HG03460 (cell line): ENCODE measurements at regions not wholly inside any gene's neighbourhood (a gene's known extent, or its start where the extent isn't known, plus 50 kb on each side); places are given as distances from the start of the nearest gene placed in this dataset.

Experiments
- ATAC-seq: cut with Tn5 transposase; IDR thresholded peaks from one replicate; pipeline ENCODE4 v1.9.1; 2021; ENCODE audit not compliant: unreplicated experiment

DNA sequence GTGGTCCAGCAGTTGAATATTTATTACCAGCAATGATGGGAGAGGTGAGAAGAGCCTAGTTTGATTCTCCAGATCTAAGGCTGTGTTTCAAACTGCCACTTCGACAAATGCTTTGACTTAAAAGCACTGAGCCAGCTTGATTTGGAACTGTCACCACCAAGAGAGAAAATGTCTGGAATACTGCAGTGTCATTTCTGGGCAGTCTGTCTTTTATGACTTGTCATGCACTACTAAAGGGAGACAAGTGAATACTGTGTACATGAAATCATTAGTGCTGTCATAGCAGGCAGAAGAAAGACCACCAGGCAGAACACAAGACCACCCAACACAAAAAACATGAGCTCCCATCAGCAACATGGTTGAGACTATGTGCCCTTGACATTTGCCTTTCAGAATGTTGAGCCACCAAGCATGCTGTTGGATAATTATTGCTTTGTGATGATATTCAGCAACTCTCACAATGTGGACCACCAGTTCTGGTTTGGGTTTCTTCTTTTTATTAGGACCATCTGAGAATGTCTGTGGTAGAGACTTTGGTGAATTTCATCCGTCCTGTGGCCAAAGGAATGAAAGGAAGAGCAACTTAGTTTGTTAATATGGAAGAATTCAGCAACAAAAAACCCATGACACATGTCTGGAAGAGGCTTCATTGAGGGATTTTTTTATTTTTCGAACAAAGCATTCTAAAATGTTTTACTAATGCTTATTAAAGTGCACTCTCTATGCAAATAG lies 125.8 kb downstream of the NTMT2 start:
- no peak for ATAC-seq

DNA sequence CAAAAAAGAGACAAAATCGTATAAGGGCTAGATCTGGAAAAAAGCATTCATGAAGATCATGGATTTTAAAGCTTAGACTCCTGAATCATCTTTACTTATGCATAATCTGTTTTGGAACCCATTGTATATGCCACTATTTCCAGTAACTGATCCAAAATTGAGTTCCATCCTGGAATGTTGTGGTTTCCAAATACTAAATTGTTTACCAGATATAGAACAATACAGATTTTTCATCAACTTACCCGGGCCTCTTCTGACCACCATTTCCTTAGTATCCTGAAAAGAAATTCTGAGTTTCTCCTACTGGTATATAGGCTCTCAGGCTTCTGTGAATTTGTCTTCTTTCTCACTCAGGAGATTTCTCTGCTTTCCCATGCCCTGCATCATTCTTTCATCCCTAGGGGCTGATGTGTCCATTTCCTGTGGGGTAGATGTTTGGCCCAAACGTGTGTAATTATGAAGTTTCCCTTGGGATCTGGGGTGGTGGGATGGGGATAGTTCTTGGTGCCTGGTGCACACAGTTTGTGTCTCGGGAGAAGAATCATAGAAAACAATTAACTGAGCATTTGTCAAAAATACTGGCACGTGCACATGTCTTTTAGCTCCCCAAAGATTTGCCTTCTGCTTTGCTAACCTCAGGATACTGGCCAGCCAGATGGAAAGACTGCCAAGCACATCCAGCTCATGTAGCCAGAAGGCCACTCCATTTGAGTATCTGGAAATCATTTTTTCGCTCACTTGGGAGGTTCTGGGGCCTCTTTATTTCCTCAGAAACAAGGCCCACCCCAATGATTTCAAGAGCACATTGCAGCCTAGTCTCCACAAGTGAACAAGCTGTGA lies 127.8 kb downstream of the NTMT2 start:
- ATAC-seq = no peak

DNA sequence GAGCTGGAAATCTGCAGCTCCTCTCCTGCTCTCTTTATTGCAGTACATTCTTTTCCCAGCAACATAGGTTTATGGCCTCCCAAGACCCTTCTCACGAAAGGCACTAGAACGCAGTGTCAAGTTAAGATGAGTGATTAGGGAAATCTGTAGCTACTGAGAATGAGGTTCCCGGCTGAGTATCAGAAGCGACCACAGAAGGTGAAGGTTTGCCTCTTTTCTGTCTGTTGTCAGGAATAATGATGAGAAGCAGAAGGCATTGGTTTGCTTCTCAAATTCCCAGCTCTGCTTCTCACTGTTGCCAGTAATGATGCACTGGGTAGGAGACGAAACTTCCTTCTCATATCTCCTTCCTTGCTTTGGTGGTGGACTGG lies 128.4 kb downstream of the NTMT2 start:
- no peak for ATAC-seq

DNA sequence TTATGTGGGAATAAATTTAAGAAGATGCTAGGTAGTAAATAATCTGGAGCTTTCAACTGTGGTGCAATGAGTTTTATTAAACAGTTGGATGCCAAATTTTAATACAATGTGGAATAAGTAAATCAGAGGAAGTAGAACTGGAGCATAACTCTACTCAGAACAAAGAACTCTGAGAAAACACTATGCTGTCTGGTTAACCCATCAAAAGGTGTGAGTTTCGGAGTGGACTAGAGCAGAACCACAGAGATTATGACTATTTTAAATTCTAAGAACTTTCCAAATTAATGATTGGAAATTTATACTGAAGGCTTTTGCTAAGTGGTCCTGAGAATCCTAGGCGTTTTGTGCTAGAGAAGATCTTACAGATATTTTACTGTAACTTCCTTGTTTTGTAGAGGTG lies 132.2 kb downstream of the NTMT2 start:
- no peak for ATAC-seq

DNA sequence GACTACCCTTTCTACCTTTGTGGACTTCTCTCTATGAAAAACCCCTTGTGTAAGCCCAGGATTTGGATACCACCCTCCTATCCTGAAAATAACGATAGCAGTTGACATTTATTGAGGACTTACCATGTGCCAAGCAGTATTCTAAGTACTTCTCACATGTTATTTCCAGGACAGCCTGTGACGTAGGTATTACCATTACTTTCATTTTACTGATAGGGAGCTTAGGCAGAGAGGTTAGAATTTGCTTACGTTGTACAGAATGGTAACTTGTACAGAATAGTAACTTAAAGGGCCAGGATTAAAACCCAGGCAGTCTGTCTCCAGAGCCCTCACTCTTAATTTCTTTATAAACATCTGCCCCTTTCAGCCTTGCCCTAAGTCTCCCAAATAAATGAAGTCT lies 138.3 kb downstream of the NTMT2 start:
- no peak for ATAC-seq

DNA sequence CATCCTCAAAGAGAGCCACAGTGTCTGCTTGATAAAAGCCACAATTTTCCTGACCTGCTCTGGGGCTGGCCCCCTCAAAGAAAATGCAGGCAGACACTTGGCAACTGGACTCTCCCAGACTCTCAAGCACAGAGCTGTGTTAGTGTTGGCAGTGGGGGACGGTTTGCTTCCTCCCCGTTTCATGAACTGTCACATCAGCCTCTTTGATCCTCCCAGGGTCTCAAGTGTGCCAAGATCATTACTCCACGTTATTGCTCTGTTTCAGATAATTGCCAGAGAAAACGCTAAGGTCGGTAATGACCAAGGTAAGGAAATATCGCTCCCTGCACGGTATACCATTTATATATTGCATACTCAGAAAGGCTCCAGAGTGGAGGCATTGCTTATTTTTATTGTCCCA lies 138.8 kb downstream of the NTMT2 start:
- ATAC-seq = no peak

DNA sequence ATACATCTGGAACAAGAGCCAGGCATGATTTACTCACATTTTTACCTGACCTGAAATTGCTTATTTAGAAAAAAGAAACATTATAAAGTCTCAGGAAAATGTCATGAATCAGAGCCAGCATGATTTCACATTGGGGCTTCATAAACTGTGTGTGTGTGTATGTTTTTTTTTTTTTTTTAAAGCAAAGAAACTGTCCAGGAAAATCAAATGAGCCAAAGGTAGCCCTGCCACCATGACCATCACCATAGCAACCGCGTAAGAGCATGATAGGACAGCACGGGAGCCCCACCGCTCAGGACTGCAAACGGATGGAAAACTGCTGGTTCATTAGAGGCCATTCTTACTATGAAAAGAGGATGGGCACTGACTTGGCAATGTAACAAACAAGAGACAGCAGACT lies 139.2 kb downstream of the NTMT2 start:
- no peak for ATAC-seq

- ATAC-seq = no peak
These were observed 142.4 kb downstream of the NTMT2 start for GRCh38 chr1:170288155-170288554.

DNA sequence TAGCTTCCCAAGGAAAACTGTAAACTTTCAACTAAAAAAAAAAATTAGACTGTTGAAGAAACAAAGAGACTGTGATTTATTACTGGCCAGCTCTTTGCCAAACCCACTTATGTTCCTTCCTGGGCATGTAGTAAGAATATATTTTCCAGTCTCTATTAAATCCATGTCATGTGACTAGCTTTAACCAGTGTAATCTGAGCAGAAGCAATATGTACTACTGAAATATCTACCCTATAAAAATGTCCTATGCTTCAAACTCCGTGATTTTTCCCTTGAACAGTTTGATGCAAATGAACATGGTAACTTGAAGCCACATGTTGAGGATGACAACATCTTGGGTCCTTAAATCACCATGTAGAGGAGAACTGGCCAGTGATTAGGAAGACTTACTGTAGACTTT lies 144.5 kb downstream of the NTMT2 start:
- ATAC-seq = no peak

DNA sequence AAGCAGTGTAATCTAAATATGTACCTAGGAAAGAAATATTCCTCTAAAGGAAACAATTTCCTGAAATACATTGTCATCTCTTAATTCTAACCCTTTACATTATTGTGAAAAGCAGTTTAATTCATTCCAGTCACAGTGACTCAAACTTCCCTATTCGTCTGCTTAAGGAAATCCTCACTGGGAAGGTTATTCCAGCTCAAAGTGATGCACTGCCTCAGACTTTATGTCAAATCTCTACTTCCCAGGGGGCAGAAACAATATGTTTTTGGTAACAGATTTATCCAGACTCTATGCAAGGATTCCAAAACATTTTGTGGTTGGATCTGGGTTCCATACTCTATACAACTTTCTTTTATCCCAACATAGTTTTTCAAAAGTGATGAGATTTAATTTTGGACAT lies 145.2 kb downstream of the NTMT2 start:
- ATAC-seq = no peak

DNA sequence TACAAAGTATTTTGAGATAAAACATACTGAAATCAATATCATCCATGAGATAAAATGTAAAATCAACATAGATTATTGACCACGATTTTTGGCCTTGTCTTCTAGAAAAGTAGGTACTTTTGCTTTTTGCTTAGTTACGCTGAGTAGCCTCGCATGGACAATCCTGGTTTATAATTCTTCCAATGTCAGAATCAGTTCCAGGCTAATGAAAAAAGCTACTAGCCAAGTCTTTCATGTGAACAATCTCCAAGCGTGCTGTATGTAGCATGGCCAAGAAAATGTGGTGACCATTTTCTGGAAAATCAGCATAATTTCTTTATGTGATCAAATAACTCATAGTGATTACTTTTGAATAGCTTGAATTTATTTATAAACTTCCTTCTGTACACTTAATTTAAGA lies 145.8 kb downstream of the NTMT2 start:
- no peak for ATAC-seq

DNA sequence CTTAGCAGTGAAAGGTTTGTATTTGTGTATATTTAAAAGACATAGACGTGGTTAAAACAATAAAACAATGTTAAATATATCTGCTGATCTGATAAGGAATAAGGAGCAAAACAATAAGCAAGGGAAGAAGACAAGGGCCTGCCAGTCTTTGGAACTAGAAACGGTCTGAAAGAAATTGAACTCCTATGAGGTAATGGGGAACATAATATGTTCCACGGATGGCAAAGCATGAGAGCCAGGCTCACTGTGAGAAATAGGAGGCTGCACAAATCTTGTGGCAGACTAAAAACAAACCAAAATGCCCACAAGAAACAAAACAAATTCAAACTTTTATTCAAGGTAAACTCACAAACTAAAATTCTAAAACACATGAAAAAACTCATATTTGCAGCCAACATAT lies 150.5 kb downstream of the NTMT2 start:
- ATAC-seq = no peak

- no peak for ATAC-seq
These were observed 150.9 kb downstream of the NTMT2 start for GRCh38 chr1:170296642-170297041.

- ATAC-seq = no peak
These were observed 155.8 kb downstream of the NTMT2 start for GRCh38 chr1:170301596-170301995.

- no peak for ATAC-seq
These were observed 157.3 kb downstream of the NTMT2 start for GRCh38 chr1:170303034-170303433.

DNA sequence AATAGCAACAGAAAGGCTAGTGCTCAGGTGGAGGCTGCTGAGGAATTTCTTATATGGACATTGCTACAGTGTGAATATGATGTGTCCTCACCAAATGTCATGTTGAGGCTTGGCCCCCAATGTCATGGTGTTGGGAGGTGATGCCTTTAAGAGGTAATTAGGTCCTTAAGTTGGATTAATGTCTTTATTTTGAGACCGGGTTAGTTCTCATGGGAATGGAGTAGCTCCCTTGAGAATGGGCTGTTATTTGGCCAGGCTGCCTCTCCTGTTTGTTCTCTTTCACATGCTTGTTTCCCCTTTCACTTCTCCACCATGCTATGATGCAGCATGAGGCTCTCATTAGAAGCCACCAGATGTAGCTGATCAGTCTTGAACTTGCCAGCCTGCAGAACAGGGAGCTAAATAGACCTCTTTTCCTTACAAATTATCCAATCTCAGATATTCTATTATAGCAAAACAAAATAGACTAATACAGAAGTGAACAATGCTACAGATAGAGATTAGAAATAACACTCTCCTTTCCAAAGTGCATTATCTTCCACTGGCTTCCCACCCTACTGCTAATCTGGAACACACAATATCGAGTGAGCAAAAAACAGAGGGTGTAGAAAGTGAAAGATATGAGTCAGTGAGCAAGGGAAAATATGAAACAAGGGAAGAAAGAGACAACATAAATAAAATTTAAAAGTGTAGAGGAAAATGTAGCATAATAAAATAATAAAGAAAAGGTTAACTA lies 160.2 kb downstream of the NTMT2 start:
- no peak for ATAC-seq

DNA sequence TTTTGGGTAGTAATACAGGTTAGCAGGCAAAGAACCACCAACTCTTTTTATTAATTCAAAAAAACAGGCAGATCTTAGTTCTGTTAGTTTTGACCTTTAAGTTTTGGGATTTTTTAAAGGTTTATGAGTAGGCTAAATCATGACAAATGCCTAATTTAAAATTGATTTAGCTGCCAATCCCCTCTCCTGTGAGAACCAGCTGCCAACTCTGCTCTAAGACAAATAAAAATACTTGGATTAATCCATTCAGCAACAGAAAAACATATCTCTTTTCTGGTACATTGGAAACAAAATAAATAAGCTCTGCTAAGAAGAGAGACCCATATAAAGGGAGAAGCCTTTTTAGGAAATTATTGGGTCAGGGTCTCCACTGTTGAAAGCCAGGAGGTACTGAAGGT lies 160.8 kb downstream of the NTMT2 start:
- no peak for ATAC-seq

DNA sequence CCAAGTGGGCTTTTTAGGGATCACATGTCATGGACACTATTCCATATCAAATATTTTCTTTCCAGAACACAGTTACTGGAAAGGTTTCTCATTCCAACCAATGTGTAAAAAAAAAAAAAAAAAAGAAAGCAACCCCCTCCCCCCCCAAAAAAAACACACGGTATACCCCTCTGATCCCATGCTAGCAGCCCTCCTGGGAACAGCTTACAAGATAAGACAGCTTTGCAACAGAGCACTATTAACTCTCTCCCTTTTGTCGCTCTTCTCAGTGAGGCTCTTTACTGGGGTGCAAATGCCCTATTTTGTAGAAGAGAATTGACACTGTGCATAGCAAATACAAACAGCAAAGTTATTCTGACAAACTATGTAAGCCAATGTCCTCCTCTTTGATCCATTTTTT lies 161.2 kb downstream of the NTMT2 start:
- ATAC-seq = no peak

DNA sequence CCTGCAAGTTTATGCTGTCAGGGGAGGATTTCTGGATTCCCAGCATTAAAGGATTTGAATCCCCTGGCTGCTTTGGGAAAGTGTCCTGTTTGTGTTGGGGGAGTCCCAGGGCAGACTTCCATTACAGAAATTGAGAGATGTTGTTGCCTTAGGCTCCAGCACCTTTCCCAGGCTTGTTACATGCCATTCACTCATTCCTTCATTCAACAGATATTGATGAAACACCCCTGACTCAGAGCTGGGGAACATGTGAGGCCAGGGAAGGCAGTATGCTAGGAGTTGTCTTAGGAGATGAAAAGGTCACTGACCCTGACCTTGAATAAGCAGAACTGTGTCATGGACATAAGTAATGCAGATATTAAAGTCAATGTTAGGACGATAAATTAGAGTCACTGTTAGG lies 161.7 kb downstream of the NTMT2 start:
- no peak for ATAC-seq

DNA sequence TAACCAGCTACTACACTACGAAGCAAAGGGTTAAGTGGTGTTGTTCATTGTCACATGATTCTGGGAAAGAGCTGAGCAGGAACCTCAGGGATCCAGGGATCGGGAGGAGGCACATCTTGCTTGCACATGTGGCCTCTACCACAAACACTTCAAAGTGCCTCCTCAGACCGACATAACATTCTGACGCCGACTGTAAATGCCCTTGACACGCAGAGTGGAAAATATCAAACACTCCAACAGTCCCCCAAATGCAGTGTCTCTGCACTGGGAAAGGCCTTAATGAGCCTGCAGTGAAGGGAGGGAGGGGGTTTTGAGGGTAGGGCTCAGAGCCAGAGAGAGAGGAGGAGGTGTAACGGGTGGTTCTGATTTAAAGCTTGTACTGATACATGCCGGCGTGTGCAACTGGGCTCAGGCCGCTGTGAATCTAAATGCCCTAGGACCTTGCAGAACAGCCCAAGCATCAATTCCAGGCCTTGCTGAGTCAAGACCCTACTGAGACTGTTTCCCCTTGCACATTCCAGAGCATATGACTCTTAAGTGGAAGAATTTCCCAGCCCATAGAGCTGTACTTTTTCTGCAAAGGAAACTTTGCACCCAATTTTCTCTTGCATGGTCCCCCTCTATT lies 163.7 kb downstream of the NTMT2 start:
- ATAC-seq = no peak

DNA sequence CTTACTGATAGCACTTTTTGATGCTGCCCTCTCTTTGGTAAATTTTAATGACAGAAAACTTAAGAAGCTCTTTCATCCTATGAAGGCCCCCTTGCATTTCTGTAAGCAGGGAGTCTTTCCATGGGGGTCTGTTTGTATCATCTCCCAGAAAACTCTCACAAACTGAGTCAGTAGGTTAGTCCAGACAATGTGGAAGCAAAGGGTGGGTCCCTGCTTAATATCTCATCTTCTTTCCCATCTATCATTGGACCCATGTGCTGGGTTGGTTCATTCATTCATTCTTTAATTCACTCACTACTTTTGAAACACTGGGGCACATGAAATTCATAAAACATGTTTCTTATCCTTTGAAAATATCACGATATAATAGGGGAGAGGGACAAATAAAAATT lies 164.3 kb downstream of the NTMT2 start:
- no peak for ATAC-seq

- ATAC-seq = no peak
These were observed 165.2 kb downstream of the NTMT2 start for GRCh38 chr1:170310951-170311350.
